K562 (cell line): ENCODE measurements at regions not wholly inside any gene's neighbourhood (a gene's known extent, or its start where the extent isn't known, plus 50 kb on each side); places are given as distances from the start of the nearest gene placed in this dataset.
A peak's percentile ranks its signal among the peaks of the same experiment; 100 is the strongest.

Experiments used
- ATAC-seq: fragments of 200-7000 bp; cut with Tn5 transposase; 3 replicates; pipeline ENCODE4 v1.9.1; 2020; ENCODE audit warnings: moderate library complexity
- BruUV-seq: library from RNA; stranded (reverse); fragments of 400-500 nt; replicated peaks from 2 replicates; lab custom pipeline; 2021; lab: Mats Ljungman, UMichigan
- CTCF ChIA-PET: fragments of 300-600 bp; formaldehyde crosslinking; extraction: SDS; loops from one replicate; lab custom pipeline; 2021; ENCODE audit warnings: low intra/inter-chr PET ratio; lab: Yijun Ruan, JAX
- POLR2A ChIA-PET: fragments of 300-600, 350-650 bp; sonication (Branson Sonifier 250); formaldehyde crosslinking; extraction: SDS; loops from one replicate; lab custom pipeline; 2021; ENCODE audit warnings: antibody characterized with exemption, inconsistent platforms; lab: Yijun Ruan, JAX
- DNase-seq, 4 experiments: peaks; one replicate each; pipeline versions ENCODE4 v3.0.0 to v3.0.0-alpha.2; 2011 to 2018; ENCODE audit warnings: low spot score in 3 of 4, mixed read lengths in 3 of 4; ENCODE audit errors: extremely low read depth in 1 of 4
- FAIRE-seq: peaks from 2 replicates; lab custom pipeline; 2011; peaks lifted over from hg19 to GRCh38; lab: Jason Lieb, UNC
- H2AFZ ChIP-seq: 2 replicates; pipeline ENCODE4 v1.6.0; 2011; ENCODE audit warnings: low read depth, low read length, control low read depth, inconsistent platforms
- H3K27ac ChIP-seq: fragments of 200-600 bp; 3 replicates; pipeline ENCODE4 v1.8.0; 2011; ENCODE audit warnings: low read depth, mild to moderate bottlenecking, control low read depth, inconsistent platforms, low read length, moderate library complexity, mixed read lengths; ENCODE audit errors: extremely low read depth
- H3K27me3 ChIP-seq, 2 experiments: fragments of 300-600 bp in 1 of 2; 2 replicates in 1 of 2; 3 replicates in 1 of 2; pipeline versions ENCODE4 v1.6.0 to v1.8.0; 2011; ENCODE audit warnings: inconsistent platforms in 2 of 2, low read length in 2 of 2, mild to moderate bottlenecking in 1 of 2, mixed read lengths in 1 of 2, moderate library complexity in 1 of 2; ENCODE audit not compliant: control insufficient read depth in 2 of 2, insufficient read depth in 2 of 2
- H3K36me3 ChIP-seq: fragments of 300-600 bp; 3 replicates; pipeline ENCODE4 v1.8.0; 2011; ENCODE audit warnings: mild to moderate bottlenecking, low read length, inconsistent platforms; ENCODE audit not compliant: control insufficient read depth, insufficient read depth
- H3K4me1 ChIP-seq, 2 experiments: fragments of 200-600 bp in 1 of 2; replicated peaks in 1 of 2; 2 replicates in 1 of 2; 3 replicates in 1 of 2; pipeline versions ENCODE4 v1.5.1 to v1.8.0; 2011; ENCODE audit warnings: inconsistent platforms in 2 of 2, low read length in 2 of 2, mild to moderate bottlenecking in 1 of 2, mixed read lengths in 1 of 2, moderate library complexity in 1 of 2; ENCODE audit not compliant: control insufficient read depth in 2 of 2, insufficient read depth in 2 of 2
- H3K4me2 ChIP-seq: 2 replicates; pipeline ENCODE4 v1.6.1; 2011; ENCODE audit warnings: low read length, control low read depth, inconsistent platforms, mixed read lengths; ENCODE audit not compliant: insufficient read depth
- H3K4me3 ChIP-seq: fragments of 200-600 bp; sonication (generic), shearing (Covaris generic); 2 replicates; pipeline ENCODE4 v1.5.1; 2016; ENCODE audit warnings: control low read depth, inconsistent platforms
- H3K79me2 ChIP-seq: fragments of 200-600 bp; 3 replicates; pipeline ENCODE4 v1.8.0; 2011; ENCODE audit warnings: low read length, inconsistent platforms; ENCODE audit not compliant: control insufficient read depth, insufficient read depth
- H3K9ac ChIP-seq, 2 experiments: 2 replicates each; pipeline versions ENCODE4 v1.6.0 to v1.6.1; 2011; ENCODE audit warnings: low read depth in 2 of 2, low read length in 2 of 2, control low read depth in 1 of 2, inconsistent platforms in 1 of 2, mild to moderate bottlenecking in 1 of 2, mixed read lengths in 1 of 2; ENCODE audit not compliant: insufficient read depth in 1 of 2
- H3K9me1 ChIP-seq: one replicate; pipeline ENCODE4 v1.6.0; 2011; ENCODE audit warnings: inconsistent platforms, mild to moderate bottlenecking, low read length, moderate library complexity; ENCODE audit not compliant: control insufficient read depth, insufficient read depth
- H3K9me3 ChIP-seq: replicated peaks from 2 replicates; pipeline ENCODE4 v1.5.1; 2011; ENCODE audit warnings: low read depth, low read length, inconsistent platforms; ENCODE audit not compliant: control insufficient read depth, insufficient read depth
- H4K20me1 ChIP-seq: replicated peaks from 2 replicates; pipeline ENCODE4 v1.6.1; 2011; ENCODE audit warnings: low read length, inconsistent platforms, mixed read lengths; ENCODE audit not compliant: control insufficient read depth, insufficient read depth
- ATF7 ChIP-seq: fragments of 450-650 bp; IDR thresholded peaks from 2 replicates; pipeline ENCODE4 v1.7.1; 2014; ENCODE audit warnings: mild to moderate bottlenecking, moderate library complexity
- CBFA2T2 ChIP-seq: fragments of 450-650 bp; conservative IDR thresholded peaks from 2 replicates; pipeline ENCODE4 v1.6.1; 2017; ENCODE audit warnings: mild to moderate bottlenecking
- DACH1 ChIP-seq: fragments of 450-650 bp; IDR thresholded peaks from 2 replicates; pipeline ENCODE4 v1.6.1; 2018; ENCODE audit not compliant: partially characterized antibody
- DNMT1 ChIP-seq: fragments of 450-650 bp; IDR thresholded peaks from 2 replicates; pipeline ENCODE4 v1.6.1; 2016; ENCODE audit warnings: antibody characterized with exemption, mild to moderate bottlenecking
- GABPB1 ChIP-seq: sonication (generic); formaldehyde crosslinking; IDR thresholded peaks from 2 replicates; pipeline ENCODE4 v1.8.0; 2022; ENCODE audit warnings: mild to moderate bottlenecking, missing genetic modification reagents
- KDM2B ChIP-seq: fragments of 250-450 bp; sonication (Bioruptor Pico); IDR thresholded peaks from 2 replicates; pipeline ENCODE4 v1.8.0; 2021; ENCODE audit warnings: mild to moderate bottlenecking, moderate library complexity
- MTA1 ChIP-seq: fragments of 450-650 bp; IDR thresholded peaks from 2 replicates; pipeline ENCODE4 v1.6.1; 2017; ENCODE audit warnings: borderline replicate concordance
- NFYB ChIP-seq: IDR thresholded peaks from 2 replicates; pipeline ENCODE4 v1.6.1; 2011; ENCODE audit warnings: mild to moderate bottlenecking, moderate library complexity; ENCODE audit not compliant: insufficient read length; ENCODE audit errors: extremely low read depth
- YY1 ChIP-seq, 3 experiments: IDR thresholded peaks; 2 replicates each; pipeline ENCODE4 v1.6.1; 2011; ENCODE audit warnings: low read length in 2 of 3, mild to moderate bottlenecking in 2 of 3, moderate library complexity in 2 of 3, borderline replicate concordance in 1 of 3, control low read depth in 1 of 3, low read depth in 1 of 3; ENCODE audit not compliant: insufficient read depth in 3 of 3, insufficient replicate concordance in 2 of 3, control insufficient read depth in 1 of 3, insufficient read length in 1 of 3; ENCODE audit errors: extremely low read depth in 1 of 3
- ZFX ChIP-seq: sonication (generic); formaldehyde crosslinking; IDR thresholded peaks from 2 replicates; pipeline ENCODE4 v1.8.0; 2022; ENCODE audit warnings: mild to moderate bottlenecking, missing genetic modification reagents, moderate library complexity
- ZSCAN32 ChIP-seq: fragments of 450-650 bp; formaldehyde crosslinking; IDR thresholded peaks from 2 replicates; pipeline ENCODE4 v1.4.0; 2020; ENCODE audit warnings: mild to moderate bottlenecking, moderate library complexity
- WGBS: fragments of 100-300 bp; shearing (Covaris generic); methylation state at CpG from one replicate; pipeline ENCODE4 v1.1.6; 2016; ENCODE audit warnings: low coverage, mixed read lengths; ENCODE audit not compliant: insufficient coverage; ENCODE audit errors: missing lambda C conversion rate; 5-methylcytosine and 5-hydroxymethylcytosine counted together
- in situ Hi-C: fragments of 300-500 bp; cut with MboI; formaldehyde crosslinking; loops from 4 replicates; pipeline ENCODE4 v1.15.0; 2018; ENCODE audit warnings: inconsistent platforms, mixed read lengths
- intact Hi-C: fragments of 100-400 bp; cut with micrococcal nuclease; formaldehyde crosslinking; loops from 2 replicates; pipeline ENCODE4 v1.14.2; 2022
- TF ChIP-seq, protein P1 (sequence below): fragments of 450-650 bp; formaldehyde crosslinking; IDR thresholded peaks from 2 replicates; pipeline ENCODE4 v1.4.0; 2020; ENCODE audit warnings: mild to moderate bottlenecking, mixed read lengths
- TF ChIP-seq, protein P2 (sequence below): fragments of 250-450 bp; sonication (Bioruptor Pico); IDR thresholded peaks from 2 replicates; pipeline ENCODE4 v1.5.0; 2020; ENCODE audit warnings: mild to moderate bottlenecking, borderline replicate concordance
- TF ChIP-seq, protein P3 (sequence below): sonication (generic); formaldehyde crosslinking; IDR thresholded peaks from 2 replicates; pipeline ENCODE4 v1.8.0; 2022; ENCODE audit warnings: mild to moderate bottlenecking, missing genetic modification reagents
- TF ChIP-seq, protein P4 (sequence below): sonication (generic); formaldehyde crosslinking; IDR thresholded peaks from 2 replicates; pipeline ENCODE4 v1.4.0; 2020; ENCODE audit warnings: mild to moderate bottlenecking, missing genetic modification reagents
- TF ChIP-seq, protein P5 (sequence below): fragments of 450-650 bp; IDR thresholded peaks from 2 replicates; pipeline ENCODE4 v1.6.1; 2016; ENCODE audit warnings: antibody characterized with exemption

DNA sequence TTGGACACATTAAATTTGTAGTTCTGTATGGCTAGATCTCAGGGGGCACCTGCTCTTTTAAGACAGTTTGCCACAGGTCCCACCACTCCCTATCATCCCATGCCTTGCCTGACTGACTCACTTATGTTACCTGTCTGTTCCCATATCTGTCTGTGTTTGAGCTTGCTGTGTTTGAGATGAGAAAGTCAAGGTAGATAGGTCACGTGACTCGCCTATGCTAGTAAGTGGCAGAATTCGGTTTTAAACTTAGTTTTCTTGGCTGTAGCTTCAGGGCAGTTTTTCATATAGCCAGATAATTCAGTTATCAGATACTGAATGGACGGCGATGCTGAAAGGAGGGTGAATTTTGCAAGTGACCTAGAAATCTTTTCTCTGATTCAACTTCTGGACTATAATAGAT lies 348.4 kb downstream of the RPS24 start:
- POLR2A ChIA-PET = no interaction called here
- H3K27ac ChIP-seq = no peak overlapping the region
- no peak for FAIRE-seq
- TF ChIP-seq DACH1 = no peak
- TF ChIP-seq, protein P1, sequence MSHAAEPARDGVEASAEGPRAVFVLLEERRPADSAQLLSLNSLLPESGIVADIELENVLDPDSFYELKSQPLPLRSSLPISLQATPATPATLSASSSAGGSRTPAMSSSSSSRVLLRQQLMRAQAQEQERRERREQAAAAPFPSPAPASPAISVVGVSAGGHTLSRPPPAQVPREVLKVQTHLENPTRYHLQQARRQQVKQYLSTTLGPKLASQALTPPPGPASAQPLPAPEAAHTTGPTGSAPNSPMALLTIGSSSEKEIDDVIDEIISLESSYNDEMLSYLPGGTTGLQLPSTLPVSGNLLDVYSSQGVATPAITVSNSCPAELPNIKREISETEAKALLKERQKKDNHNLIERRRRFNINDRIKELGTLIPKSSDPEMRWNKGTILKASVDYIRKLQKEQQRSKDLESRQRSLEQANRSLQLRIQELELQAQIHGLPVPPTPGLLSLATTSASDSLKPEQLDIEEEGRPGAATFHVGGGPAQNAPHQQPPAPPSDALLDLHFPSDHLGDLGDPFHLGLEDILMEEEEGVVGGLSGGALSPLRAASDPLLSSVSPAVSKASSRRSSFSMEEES (CRISPR knock-in tag) = peak; percentile 96
- no peak for TF ChIP-seq MTA1
- TF ChIP-seq ZSCAN32 (CRISPR knock-in tag) = no peak
- TF ChIP-seq, protein P2, sequence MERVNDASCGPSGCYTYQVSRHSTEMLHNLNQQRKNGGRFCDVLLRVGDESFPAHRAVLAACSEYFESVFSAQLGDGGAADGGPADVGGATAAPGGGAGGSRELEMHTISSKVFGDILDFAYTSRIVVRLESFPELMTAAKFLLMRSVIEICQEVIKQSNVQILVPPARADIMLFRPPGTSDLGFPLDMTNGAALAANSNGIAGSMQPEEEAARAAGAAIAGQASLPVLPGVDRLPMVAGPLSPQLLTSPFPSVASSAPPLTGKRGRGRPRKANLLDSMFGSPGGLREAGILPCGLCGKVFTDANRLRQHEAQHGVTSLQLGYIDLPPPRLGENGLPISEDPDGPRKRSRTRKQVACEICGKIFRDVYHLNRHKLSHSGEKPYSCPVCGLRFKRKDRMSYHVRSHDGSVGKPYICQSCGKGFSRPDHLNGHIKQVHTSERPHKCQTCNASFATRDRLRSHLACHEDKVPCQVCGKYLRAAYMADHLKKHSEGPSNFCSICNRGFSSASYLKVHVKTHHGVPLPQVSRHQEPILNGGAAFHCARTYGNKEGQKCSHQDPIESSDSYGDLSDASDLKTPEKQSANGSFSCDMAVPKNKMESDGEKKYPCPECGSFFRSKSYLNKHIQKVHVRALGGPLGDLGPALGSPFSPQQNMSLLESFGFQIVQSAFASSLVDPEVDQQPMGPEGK (CRISPR knock-in tag) = no peak
- peak; percentile 53; the same call in 1 of the 2 replicates for TF ChIP-seq CBFA2T2
- TF ChIP-seq ATF7 = no peak
- TF ChIP-seq, protein P3, sequence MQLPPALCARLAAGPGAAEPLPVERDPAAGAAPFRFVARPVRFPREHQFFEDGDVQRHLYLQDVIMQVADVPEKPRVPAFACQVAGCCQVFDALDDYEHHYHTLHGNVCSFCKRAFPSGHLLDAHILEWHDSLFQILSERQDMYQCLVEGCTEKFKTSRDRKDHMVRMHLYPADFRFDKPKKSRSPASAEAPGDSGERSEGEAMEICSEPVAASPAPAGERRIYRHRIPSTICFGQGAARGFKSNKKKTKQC = no peak
- TF ChIP-seq, protein P4, sequence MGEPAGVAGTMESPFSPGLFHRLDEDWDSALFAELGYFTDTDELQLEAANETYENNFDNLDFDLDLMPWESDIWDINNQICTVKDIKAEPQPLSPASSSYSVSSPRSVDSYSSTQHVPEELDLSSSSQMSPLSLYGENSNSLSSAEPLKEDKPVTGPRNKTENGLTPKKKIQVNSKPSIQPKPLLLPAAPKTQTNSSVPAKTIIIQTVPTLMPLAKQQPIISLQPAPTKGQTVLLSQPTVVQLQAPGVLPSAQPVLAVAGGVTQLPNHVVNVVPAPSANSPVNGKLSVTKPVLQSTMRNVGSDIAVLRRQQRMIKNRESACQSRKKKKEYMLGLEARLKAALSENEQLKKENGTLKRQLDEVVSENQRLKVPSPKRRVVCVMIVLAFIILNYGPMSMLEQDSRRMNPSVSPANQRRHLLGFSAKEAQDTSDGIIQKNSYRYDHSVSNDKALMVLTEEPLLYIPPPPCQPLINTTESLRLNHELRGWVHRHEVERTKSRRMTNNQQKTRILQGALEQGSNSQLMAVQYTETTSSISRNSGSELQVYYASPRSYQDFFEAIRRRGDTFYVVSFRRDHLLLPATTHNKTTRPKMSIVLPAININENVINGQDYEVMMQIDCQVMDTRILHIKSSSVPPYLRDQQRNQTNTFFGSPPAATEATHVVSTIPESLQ (CRISPR knock-in tag) = no peak
- TF ChIP-seq YY1 (IDR thresholded peaks at IDR 0.05; ENCODE audit: borderline replicate concordance in 1 of 3, control insufficient read depth in 1 of 3, extremely low read depth in 1 of 3, insufficient read depth in 3 of 3, insufficient read length in 1 of 3, insufficient replicate concordance in 2 of 3, low read depth in 1 of 3, low read length in 2 of 3) = no peak
- TF ChIP-seq, protein P5, sequence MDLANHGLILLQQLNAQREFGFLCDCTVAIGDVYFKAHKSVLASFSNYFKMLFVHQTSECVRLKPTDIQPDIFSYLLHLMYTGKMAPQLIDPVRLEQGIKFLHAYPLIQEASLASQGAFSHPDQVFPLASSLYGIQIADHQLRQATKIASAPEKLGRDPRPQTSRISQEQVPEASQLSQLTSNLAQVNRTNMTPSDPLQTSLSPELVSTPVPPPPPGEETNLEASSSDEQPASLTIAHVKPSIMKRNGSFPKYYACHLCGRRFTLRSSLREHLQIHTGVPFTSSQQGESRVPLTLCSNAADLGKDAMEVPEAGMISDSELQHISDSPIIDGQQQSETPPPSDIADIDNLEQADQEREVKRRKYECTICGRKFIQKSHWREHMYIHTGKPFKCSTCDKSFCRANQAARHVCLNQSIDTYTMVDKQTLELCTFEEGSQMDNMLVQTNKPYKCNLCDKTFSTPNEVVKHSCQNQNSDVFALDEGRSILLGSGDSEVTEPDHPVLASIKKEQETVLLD = no peak
- no peak for TF ChIP-seq GABPB1 (CRISPR knock-in tag)
- TF ChIP-seq NFYB = no peak
- no peak for TF ChIP-seq KDM2B (CRISPR knock-in tag)
- TF ChIP-seq DNMT1 = no peak
- TF ChIP-seq ZFX (CRISPR knock-in tag) = no peak

More for the DNA sequence above, 348.4 kb downstream of the RPS24 start:
- Histone ChIP-seq H3K9me3 (no peaks in the 10 kb centered on the region), H3K9me1 (no peaks in the 10 kb centered on the region), H4K20me1 (peaks cover 4% of the 10 kb centered on the region; the same call in 1 of the 2 replicates), H3K9ac (no peak overlapping the region), H3K4me2 (no peak overlapping the region), H3K4me1 (no peaks in the 10 kb centered on the region), H3K27me3 (peaks cover 0 to 8% of the 10 kb centered on the region in 2 experiments; a peak in 2 of 5 replicates), H3K36me3 (no peaks in the 10 kb centered on the region), H3K79me2 (no peaks in the 10 kb centered on the region), H3K4me3 (no peak overlapping the region), H2AFZ (no peak overlapping the region)
- DNase-seq (no peak), ATAC-seq (no peak)
- CTCF ChIA-PET = no interaction called here
- intact Hi-C loops = no loop called here
- BruUV-seq = no TSS peak
- in situ Hi-C loops = no loop called here
- WGBS = 2% methylated on average over 5 of the region's 5 CpGs
